SW 1271 (cell line): ENCODE measurements at regions not wholly inside any gene's neighbourhood (a gene's known extent, or its start where the extent isn't known, plus 50 kb on each side); places are given as distances from the start of the nearest gene placed in this dataset.

Experiments used
- DNase-seq, 2 experiments: peaks; one replicate each; lab custom pipeline; 2025; lab: John Stamatoyannopoulos, UW

DNA sequence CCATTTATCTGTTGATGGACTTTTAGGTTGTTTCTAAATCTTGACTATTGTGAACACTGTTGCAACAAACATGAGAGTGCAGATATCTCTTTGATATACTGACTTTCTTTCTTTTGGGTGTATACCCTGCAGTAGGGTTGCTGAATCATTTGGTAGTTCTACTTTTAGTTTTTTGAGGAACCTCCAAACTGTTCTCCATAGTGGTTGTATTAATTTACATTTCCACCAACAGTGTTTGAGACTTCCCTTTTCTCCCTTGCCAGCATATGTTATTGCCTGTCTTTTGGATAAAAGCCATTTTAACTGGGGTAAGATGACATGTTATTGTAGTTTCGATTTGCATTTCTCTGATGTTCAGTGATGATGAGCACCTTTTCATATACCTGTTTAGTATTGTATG lies 330.0 kb downstream of the DDX10 start:
- no peak for DNase-seq

DNA sequence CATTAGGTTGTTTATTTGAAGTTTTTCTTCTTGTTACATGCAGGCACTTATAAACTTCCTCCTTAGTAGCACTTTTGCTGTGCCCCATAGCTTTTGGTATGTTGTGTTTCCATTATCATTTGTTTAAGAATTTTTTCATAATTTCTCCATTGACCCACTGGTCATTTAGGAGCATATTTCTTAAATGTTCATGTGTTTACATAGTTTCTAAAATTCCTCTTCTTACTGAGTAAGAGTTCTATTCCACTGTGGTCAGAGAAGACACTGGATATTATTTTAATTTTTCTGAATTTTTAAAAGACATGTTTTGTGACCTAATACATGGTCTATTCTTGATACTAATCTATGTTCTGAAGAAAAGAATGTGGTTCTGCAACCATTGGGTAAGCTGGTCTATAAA lies 333.0 kb downstream of the DDX10 start:
- DNase-seq = no peak

DNA sequence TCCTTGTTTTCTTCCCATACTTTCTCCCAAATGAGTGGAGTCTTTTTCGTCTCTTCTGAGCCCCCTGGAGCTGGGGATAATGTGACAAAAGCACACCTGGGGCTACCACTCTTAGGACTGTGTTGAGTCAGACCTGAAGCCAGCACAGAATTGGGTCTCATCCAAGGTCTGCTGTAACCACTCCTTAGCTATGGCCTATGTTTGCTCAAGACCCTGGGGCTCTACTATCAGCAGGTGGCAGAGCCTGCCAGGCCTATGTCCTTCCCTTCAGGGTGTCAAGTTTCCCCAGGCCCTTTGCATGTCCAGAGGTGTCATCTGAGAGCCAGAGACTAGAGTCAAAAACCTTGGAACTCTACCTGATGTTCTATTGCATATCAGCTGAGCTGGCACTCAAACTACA lies 335.7 kb downstream of the DDX10 start:
- no peak for DNase-seq

DNA sequence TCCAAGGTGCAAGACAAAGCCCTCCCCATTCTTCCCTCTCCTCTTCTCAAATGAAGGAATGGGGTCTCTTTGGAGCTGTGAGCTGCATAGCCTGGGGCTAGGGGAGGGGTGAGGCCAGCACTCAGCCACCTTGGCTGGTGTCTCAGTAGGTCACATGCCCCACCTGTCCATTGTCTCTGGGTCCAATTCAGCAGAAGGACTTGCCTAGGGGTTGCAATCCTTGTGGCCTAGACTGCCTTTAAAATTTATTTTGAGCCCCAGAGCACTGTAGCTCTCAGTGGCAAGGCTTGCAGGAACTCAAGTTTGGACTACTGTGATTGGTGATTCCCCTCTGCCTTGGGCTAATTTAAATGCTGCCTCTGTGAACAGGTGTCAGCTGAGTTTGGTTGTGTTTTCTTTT lies 336.7 kb downstream of the DDX10 start:
- no peak for DNase-seq

DNA sequence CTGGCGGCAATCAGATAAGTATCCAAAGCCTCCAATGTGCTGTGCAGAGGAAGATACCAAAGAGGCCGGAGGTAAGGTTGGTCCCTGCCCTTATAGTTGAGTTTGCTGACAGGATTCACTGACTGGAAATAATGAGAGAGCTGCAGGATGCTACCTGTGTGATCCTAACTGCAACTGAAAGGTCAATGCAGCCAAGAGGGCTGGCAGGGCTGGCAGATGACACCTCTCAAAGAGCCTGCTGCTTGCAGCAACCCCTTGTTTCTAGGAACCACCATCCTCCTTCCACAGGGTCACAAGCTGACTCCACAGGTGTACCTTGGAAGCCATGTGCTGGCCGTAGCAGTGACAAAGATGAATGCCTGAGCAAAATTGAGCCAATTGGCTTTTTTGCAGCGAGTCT lies 348.1 kb downstream of the DDX10 start:
- DNase-seq = no peak

DNA sequence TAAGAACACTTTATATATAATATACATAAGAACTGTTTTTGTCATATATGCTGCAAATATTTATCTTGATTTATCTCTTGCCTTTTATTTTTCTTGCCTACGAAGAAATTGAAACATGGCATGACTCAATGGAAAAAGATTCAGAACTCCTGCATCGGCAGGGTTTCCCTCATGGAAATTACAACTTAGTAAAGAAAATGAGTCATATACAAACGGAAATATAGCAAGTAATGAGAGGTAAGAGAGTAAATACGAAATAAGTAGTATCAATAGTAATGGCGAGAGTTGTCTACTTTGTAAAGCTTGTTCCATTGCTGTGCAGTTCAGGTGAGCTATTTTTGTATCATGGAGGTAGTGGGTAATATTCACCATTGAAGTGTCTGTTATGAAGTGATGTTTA lies 350.4 kb downstream of the DDX10 start:
- no peak for DNase-seq

DNA sequence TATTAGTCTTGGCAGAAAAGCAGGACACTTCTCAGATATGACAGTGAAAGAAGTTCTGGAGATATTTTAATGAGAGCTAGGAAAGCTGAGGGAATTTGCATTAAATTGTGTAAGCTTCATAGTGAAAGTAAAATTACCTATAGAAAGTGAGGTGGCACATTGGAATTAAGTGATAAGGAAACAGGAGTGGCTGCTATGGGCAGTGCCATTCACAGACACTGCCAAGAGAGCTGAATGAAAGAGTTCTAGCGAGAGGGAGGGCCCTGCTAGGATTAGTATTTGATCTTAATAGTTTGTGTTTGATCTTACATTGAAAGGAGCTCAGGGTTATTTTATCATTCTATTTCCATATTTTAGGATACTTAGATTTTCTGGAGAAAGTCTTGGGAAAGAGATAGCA lies 351.9 kb downstream of the DDX10 start:
- DNase-seq = no peak

DNA sequence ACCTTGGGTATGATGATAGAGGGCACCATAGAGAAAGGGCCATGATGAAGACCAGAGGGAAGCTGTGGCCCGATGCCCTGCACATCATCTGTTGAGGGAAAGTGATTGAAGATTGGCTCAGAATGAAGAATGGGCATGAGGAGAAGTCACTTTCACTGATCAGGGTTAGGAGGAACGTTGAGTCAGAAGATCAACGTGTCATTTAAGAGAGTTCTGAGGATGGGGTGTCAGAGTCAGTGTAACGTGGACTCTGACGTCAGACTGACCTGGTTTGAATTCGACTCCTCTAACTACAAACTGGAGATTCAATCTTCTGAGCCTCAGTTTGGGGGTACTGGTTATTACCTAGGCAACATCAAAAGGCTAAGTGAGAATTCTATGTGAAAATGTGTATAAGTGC lies 352.6 kb downstream of the DDX10 start:
- DNase-seq = no peak

DNA sequence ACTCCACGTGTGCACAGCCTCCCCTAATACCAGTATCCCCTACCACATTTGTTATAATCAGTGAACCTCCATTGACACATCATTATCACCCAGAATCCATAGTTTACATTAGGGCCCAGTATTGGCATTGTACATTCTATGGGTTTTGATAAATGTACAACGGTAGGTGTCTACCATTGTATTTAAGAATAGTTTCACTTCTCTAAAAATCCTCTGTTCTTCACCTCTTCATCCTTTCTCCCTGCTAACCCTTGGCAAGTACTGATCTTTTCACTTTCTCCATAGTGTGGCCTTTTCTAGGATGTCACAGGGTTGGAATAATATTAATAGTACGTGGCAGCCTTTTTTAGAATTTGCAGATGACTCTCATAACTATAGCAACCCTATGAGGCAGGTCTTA lies 353.8 kb downstream of the DDX10 start:
- no peak for DNase-seq

DNA sequence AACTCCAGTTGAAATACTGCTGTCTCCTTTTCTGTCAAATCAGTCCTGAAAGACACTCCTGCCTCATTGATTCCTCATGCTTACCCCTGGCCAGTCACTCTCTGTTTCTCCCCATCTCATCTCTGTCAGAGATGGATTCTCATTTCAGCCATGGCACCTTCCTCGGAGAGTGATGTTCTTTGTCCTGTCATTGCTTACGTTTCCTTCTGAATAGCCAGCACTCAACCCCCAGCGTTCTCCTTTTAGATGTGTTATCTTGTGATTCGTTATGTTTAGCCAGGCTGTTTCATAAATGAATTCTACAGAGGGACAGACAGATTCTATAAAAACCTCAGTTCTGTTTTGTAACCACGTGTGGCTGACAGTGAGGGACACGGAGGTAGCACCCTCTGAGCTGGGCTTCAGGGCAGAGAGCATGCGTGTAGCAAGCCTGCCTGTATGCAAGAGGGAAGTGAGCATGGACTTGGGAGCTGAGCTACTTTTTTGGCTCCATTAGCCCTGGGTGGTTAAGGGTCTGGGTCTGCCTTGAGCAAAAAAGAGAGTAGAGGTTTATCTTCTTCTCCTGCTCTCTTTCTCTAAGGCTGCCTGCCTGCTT lies 354.6 kb downstream of the DDX10 start:
- DNase-seq = no peak

DNA sequence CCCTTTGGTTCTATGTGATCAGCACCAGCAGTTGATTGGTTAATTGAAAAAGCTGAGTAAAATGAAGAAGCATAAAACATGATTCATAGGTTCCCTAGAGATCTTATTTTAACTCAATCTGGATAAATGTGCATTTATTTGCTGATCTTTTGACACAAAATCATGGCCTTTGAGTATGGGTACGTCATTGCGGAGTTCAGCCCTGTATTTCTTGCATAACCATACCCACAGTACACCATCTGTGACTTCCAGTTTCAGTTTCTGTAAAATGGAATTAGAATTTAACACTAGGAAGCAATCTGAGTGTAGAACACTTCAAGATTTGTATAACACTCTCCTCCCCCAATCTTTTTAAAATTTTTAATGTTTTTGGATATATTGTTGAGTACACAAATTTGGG lies 358.2 kb downstream of the DDX10 start:
- DNase-seq = no peak

DNA sequence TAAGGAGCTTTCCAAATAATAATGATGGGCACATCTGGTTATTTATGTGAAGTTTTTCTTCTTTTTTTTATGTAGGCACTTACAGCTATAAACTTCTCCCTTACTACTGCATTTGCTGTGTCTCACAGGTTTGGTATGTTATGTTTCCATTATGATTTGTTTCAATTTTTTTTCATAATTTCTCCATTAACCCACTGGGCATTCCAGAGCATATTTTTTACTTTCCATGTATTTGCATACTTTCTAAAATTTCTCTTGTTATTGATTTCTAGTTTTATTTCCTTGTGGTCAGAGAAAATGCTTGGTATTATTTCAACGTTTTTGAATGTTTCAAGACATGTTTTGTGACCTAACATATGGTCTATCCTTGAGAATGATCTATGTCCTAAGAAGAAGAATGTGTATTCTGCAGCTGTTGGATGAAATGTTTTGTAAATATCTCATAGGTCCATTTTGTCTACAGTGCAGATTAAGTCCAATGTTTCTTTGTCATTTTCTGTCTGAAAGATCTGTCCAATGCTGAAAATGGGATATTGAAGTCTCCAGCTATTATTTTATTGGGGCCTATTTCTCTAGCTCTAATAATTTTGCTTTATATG lies 362.1 kb downstream of the DDX10 start:
- DNase-seq = no peak

DNA sequence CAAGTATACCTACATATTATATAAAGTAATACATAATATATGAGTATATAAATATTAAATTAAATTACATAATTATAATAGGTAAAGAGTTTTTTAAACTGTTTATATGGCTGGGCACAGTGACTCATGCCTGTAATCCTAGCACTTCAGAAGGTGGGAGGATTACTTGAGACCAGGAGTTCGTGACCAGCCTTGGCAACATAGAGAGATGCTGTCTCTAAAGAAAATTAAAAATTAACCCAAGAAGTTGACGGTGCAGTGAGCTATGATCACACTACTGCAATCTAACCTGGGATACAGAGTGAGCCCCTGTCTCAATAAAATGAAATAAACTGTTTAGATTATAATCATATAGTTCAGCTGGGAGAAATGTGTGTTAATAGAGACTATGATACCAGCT lies 363.0 kb downstream of the DDX10 start:
- no peak for DNase-seq

DNA sequence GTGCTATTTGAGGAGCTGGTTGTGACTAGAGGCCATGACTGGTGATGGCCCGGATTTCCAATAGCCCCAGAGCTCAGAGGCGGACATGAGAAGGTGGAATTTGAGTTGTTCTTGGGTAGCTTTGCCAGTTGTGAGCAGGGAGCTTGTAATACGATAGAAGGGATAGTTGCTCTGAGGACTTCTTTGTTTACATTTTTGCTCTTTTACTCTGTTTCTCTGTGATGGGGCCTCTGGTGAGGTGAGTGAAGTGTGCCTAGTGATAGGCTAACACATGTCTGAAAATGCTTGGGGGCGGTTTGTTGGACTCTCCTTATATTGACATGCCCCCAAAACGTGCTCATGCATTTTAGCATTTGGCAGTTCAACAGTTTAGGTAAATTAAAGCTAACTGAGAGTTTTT lies 365.1 kb downstream of the DDX10 start:
- DNase-seq = no peak

DNA sequence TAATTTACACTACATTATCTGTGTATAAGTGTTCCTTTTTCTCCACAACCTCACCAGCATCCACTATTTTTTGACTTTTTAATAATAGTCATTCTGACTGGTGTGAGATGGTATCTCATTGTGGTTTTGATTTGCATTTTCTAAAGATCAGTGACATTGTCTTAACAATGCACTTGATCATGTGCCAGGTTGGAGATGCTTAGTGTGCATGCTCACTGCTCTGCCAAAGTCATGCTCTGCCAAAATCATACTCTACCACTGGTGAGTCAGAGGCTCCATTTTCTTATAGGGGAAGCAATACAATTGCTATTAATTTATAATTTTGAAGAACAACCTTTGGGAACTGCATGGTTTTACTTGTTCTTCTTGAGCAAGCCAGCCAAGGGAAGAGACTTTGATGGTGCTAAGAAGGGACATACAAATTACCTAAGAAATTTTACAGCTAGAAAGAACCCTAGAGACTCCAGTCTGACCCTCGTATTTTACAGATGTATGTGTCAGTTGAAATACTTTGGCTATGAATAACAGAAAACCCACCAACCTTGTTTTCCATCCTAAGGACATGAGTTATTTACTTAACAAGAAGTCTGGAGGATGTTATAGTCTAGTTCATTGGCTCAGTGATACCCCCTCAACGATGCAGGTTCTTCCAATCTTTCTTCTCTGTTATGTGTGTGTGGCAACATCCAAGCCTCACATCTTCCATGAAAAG lies 368.9 kb downstream of the DDX10 start:
- DNase-seq = no peak

DNA sequence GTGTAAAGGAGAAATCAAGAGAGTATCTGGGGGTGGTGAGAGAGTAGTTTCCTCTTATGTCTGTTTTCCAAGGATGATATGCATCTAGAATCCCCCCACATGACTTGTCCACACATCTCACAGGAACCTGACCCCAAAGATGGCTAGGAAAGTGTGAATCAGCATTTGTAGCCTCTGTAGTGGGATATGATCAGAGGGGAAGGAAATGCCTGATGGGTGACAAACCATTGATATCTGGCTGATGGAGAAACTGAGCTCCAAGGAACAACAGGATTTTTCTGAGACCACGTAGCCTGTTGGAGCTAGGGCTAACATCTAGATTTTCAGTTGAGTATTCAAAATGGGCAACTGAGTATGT lies 369.4 kb downstream of the DDX10 start:
- DNase-seq = no peak

DNA sequence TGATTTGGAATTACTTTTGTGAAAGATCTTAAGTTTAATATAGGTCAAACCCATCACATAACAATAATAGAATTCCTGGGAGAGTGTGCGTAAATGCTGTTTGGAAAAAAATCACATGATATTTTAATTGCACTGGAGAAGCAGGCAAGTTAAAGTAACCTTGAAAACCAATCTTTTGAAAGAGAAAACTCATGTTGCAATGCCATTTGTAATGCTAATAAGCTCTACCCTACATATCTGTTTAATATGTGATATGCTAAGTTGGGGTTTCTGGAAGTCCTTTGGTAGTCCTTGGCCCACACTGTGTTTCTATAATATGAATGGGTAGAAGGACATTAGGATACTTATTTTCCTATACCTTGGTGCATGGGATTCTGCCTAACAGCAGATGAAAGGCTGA lies 370.4 kb downstream of the DDX10 start:
- no peak for DNase-seq

DNA sequence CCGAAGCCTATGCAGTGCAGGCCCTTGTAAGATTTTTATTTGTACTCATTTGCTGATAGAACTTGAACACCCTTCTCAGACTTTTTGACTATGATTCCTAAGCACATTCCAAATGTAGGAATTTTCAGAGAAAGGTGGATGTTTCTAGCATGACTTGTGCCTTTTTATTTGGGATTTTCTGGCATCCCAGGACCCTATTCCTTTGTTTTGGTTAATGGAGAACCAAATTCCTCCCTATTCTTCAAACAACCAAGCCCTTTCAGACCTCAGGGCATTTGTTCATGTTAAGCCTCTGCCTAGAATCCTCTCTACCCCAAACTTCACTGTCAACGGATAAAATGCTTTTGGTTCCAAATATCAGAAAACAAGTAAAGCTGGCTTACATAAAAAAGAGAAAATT lies 371.1 kb downstream of the DDX10 start:
- DNase-seq = no peak

DNA sequence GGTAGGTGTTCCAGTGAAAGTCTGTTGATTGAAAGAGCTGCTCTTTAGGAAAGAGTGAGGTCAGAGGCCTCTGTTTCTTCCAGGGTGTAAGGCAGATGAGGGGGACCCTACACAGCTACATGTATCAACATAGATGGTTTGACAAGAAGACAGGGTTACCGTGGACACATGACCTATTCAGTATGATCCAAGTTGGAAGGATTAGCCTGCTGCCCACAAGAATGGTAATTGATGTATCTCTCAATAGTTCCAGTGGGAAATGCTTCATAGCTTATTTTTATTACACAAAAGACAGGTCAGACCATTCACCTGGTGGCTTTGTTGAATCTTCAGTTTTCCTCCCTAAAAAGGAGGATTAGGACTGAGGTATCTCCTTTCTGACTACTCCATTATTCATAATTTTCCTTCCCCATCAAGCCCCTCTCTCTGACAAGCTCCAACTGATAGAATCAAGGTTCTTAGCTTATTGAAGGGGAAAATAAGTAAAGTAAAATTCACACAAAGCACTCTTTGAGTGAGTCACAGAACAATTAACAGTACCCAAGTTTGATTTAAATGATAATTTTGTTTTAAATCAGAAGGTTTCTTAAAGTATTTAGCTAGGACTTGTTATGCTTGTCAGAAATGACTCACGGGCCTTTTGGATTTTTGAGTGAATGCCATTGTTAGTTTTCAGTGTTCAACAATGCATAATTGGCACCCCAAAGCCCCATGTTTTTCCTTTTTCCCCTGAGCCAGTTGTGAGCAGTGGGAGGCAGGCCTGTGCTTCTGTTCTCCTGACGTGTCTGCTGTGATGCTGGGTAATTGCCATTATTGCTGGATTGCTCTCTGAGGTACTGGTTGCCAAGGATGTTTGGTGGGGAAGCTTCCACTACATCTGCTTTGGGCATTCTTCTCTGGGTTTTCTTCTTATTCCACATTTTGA lies 373.2 kb downstream of the DDX10 start:
- no peak for DNase-seq

DNA sequence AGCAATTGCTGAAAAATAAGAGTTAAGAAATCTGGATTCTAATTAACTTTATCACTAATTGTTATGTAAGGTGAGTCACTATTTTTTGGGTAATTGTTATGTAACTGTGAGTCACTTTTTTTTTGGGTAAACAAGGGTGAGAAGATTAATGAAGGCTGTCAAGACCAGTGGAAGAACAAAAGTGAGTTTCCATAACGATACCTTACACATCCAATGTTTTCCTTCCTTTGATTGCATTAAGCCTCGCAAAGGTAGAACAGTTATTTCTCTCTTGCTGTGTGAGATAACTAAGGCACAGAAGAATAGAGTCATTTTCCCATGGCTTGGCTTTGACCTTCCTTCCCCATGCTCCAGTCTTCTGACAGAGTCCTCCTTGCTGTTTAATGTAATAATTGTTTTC lies 374.7 kb downstream of the DDX10 start:
- DNase-seq = no peak

DNA sequence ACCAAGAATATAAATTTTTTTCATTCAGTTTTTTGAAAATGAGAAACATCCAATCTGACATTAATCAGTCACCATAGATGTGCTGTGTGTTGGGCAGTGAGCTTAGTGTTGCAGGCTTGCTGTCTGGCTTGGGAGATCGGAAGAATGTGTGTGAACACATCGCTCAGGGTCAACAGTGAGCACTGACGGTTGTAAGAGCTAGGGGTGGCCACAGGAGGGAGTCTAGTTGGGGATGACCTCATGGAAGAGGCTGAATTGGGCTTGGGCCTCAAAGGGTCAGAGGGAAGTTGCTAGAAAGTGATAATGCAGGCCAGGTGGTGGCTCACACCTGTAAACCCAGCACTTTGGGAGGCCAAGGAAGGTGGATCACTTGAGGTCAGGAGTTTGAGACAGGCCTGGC lies 375.4 kb downstream of the DDX10 start:
- peak in 1 of 2 experiments; percentile 13 for DNase-seq

DNA sequence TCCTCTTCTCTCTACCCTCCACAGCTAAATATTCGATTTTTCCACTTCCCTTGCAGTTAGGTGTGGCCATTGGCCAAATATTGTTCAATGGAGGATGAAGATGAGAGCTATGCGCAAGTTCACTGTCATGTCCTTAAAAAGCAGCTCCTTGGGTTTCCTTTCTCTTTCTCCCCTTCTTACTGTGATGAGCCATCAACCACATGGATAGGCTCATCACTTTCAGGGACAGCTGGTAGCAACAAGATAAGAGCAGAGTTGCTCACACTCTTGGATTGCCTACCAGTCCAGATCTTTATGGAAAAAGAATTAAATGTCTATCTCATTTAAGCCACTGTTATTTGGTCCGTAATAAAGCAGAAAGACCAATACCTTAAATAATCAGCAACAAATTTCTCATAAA lies 377.0 kb downstream of the DDX10 start:
- DNase-seq = no peak

DNA sequence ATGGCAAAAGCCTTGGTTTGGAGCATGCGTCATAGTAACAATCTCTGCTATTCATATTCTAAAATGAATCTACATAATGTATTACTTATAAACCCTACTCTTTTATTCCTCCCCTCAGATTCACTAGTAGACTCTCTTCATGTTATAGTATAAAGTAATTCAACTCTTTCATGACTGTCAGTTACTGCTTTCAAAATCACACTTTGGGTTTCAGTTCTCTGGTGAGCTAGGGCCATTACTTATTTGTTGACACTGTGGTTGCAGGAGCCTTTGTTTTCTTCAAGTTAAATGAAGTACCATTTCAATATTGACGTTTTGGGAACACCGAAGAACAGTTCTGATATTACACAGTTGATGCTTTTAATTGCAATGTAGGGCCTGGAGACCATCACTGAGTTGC lies 378.4 kb downstream of the DDX10 start:
- no peak for DNase-seq
